NCI-H2196 (cell line): ENCODE measurements at regions not wholly inside any gene's neighbourhood (a gene's known extent, or its start where the extent isn't known, plus 50 kb on each side); places are given as distances from the start of the nearest gene placed in this dataset.
"Not testable (repeated sequence)": the region's sequence is repeated elsewhere in the genome, so short reads cannot be mapped to it uniquely, and the experiment has no call there.

Experiments used
- DNase-seq: peaks from one replicate; lab custom pipeline; 2025; ENCODE audit not compliant: unreplicated experiment; lab: John Stamatoyannopoulos, UW

DNA sequence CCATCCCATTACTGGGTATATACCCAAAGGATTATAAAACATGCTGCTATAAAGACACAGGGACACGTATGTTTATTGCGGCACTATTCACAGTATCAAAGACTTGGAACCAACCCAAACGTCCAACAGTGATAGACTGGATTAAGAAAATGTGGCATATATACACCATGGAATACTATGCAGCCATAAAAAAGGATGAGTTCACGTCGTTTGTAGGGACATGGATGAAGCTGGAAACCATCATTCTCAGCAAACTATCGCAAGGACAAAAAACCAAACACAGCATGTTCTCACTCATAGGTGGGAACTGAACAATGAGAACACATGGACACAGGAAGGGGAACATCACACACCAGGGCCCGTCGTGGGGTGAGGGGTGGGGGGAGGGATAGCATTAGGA is 106.1 kb downstream of the CHD1L start:
- not testable (repeated sequence) for DNase-seq

DNA sequence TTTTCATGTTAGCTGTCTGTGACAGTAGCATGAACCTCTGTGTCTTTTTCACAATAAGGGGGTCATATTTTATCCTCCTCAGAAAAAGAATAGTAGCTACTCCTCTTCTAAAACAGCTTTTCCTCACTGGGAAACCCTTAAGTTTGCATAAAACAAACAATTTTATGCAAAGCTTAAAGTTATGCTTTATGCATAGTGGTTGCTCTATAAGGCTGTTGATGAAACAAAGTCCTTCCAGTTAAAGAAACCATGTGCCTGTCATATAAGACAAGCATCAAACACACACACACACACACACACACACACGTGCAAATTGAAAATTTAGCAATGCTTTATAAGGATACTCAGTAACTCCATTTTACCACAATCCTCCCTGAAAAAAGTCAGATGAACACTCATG is 107.0 kb downstream of the CHD1L start:
- DNase-seq, result no peak

GRCh38 chr1:147351140-147351835 is 108.8 kb downstream of the CHD1L start:
- DNase-seq, result no peak

- no peak for DNase-seq
Observed at GRCh38 chr1:147377263-147378246, 135.1 kb downstream of the CHD1L start.

GRCh38 chr1:147379889-147380288 is 137.4 kb downstream of the CHD1L start:
- DNase-seq, result no peak

DNA sequence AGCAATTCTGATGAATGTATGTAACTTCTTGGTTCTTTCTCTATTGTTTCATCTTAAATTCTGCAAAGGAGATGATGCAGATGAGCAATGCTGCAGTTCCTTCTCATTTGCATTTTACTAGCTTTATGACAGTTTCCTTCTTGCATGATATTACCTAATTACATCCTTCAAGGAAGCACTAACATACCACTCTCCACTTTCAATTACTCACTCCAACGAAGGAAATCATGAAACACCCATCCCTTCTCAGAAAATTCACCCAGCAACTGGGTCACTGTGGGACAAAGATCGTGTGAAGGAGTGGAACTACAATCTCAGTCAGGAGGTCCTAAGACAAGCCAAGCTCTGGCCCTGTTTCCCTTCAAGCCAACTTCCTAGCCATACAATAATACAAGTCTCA is 142.3 kb downstream of the CHD1L start:
- no peak for DNase-seq

DNA sequence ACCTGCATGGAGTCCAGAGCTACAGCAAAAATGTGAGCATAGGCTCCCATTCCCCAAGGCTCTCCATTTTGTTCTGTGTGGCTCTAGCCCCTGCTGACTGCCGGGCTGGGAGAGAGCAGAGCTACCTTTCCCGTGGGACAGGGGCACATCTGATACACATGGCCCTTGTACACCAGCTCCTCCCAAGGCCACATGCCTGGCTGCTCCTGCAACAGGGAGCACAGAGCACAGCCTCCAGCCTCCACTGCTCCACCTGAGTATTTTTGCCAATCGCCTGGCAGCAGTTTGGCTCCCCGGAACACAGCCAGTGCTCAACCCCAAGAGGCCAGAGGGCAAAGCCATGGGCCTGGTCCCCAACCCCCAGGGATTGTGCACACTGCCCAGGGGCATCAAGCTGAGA is 146.5 kb downstream of the CHD1L start:
- no peak for DNase-seq

DNA sequence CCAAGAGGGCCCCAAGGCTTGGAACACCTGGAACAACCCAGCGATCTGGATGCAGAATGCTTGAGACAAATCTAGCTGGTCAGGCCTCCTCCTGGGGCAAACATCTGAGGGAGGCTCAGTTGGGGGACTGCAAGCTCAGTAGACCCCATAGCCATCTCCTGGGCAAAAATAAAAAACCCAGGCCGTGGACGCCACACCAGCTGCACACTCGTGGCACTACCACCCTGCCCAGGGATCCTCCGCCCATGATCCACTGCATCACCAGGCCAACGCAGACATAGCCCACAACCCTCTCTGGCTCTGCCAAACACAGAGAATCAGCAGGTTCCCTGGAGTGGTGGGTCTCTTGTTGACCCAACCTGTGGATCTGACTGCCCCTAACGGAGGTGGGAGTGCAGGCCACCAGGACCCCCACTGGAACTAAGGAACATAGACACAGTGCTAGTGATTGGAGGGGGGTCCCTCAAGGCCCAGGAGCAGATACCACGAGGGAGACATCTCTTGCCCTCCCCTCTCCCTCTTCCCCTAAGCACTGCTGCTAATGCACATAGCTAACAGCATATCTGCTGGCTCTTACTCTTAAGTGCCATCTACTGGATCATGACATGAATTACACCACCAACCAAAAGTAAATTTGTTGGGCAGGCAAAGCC is 147.2 kb downstream of the CHD1L start:
- peak; percentile 41 for DNase-seq

GRCh38 chr1:147390185-147390542 is 147.7 kb downstream of the CHD1L start:
- no peak for DNase-seq

DNA sequence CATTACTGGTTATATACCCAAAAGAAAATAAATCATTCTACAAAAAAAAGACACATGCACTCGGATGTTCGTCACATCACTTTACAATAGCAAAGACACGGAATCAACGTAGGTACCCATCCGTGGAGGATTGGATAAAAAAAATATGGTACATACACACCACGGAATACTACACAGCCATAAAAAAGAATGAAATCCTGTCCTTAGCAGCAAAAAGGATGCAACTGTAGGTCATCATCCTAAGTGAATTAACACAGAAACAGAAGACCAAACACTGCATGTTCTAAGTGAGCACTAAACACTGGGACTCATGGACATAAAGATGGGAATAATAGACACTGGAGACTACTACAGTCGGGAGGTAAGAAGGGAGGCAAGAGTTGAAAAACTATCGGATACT is 148.6 kb downstream of the CHD1L start:
- DNase-seq, result no peak

DNA sequence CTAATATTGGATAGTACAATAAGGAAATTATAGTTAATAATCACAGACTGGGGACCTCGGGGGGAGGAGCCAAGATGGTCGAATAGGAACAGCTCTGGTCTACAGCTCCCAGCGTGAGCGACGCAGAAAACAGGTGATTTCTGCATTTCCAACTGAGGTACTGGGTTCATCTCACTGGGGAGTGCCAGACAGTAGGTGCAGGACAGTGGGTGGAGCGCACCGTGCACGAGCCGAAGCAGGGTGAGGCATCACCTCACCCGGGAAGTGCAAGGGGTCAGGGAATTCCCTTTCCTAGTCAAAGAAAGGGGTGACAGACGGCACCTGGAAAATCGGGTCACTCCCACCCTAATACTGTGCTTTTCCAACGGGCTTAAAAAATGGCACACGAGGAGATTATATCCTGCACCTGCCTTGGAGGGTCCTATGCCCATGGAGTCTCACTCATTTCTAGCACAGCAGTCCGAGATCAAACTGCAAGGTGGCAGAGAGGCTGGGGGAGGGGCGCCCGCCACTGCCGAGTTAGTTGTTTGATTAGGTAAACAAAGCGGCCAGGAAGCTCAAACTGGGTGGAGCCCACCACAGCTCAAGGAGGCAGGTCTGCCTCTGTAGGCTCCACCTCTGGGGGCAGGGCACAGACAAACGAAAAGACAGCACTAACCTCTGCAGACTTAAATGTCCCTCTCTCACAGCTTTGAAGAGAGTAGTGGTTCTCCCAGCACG is 138.8 kb upstream of the BCL9 start:
- DNase-seq, result not testable (repeated sequence)

GRCh38 chr1:147404344-147404743 is 137.0 kb upstream of the BCL9 start:
- not testable (repeated sequence) for DNase-seq

DNA sequence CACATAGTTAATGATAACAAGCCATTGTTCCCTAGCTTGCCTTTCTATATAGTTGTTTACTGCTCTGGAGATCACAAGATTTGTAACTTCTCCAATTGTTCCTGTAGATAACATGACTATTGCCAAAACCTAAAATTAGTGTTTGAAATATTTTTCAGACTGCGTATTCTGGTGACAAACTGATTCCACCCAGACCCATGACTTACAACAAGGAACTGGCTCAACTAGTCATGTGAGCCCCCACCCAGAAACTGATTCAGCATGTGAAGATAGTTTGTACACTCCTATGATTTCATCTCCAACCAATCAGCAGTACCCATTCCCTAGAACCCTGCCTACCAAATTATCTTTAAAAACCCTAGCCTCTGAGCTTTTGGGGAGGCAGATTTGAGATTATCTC is 131.4 kb upstream of the BCL9 start:
- DNase-seq, result no peak

DNA sequence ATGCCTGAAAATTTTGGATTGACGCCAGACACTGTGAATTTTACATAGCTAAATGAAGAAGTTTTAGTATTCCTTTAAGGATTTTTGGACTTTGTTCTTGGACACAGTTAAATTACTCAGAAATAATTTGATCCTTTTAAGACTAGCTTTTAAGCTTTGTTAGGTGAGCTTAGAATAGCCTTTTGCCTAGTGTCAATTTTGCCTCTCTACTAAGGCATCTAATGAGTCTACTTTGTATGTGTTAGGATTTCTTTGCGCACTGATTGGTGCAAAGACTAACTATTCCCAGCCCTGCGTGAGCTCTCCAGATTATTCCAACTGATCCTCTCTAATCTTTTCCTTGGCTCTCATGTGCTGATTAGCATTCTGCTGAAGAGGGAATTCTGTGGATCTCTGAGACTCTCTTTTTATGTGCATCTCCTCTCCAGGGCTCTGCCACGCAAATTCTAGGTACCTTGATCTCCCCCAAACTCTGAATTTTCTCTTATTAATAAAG is 128.1 kb upstream of the BCL9 start:
- DNase-seq, result no peak

GRCh38 chr1:147414505-147415163 is 126.7 kb upstream of the BCL9 start:
- no peak for DNase-seq

DNA sequence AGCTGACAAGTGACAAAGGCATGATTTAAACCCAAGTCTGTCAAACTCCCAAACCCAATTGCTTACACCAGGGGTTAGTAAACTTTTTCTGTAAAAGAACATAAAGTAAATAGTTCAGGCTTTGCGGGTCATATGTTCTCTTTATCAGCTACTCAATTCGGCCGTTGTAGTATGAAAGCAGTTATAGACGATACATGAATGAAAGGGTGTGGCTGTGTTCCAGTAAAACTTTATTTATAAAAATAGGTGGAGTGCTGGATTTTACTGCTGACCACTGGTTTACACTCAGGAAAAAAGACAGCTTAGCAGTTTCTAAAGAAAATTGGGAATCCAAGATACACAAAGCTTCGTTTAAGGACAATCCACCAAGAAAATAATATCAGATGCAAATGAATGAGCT is 124.3 kb upstream of the BCL9 start:
- DNase-seq, result no peak

DNA sequence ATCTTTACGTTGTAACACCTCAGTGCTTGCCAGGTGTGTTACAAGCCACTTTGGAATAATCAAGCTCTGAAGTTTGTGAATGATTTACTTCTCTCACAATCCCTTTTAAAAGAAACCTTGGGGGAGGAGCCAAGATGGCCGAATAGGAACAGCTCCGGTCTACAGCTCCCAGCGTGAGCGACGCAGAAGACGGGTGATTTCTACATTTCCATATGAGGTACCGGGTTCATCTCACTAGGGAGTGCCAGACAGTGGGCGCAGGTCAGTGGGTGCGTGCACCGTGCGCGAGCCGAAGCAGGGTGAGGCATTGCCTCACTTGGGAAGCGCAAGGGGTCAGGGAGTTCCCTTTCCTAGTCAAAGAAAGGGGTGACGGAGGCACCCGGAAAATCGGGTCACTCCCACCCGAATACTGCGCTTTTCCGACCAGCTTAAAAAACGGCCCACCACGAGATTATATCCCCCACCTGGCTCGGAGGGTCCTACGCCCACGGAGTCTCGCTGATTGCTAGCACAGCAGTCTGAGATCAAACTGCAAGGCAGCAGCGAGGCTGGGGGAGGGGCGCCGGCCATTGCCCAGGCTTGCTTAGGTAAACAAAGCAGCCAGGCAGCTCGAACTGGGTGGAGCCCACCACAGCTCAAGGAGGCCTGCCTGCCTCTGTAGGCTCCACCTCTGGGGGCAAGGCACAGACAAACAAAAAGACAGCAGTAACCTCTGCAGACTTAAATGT is 118.0 kb upstream of the BCL9 start:
- DNase-seq, result not testable (repeated sequence)

GRCh38 chr1:147434921-147435320 is 106.4 kb upstream of the BCL9 start:
- DNase-seq, result no peak

DNA sequence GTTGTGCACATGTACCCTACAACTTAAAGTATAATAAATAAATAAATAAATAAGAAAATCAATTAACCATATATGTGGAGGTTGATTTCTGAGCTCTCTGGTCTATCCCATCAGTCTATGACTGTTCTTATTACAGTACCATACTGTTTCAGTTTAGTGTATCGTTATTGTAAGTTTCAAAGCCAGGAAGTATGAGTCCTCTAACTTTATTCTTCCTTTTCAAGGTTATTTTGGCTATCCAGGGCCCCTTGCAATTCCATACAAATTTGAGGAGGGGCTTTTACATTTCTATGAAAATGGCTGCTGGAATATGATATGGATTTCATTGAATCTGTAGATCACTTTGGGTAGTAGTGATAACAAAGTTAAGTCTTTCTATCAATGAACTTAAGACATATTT is 96.9 kb upstream of the BCL9 start:
- DNase-seq, result no peak

- DNase-seq, result no peak
Observed at GRCh38 chr1:147451628-147452027, 89.7 kb upstream of the BCL9 start.
